ENCODE measurements at regions not wholly inside any gene's neighbourhood (a gene's known extent, or its start where the extent isn't known, plus 50 kb on each side); places are given as distances from the start of the nearest gene placed in this dataset.

GRCh38 chr2:161097157-161097556, 63.1 kb upstream of the TANK start:
- TF ChIP-seq, protein P1, sequence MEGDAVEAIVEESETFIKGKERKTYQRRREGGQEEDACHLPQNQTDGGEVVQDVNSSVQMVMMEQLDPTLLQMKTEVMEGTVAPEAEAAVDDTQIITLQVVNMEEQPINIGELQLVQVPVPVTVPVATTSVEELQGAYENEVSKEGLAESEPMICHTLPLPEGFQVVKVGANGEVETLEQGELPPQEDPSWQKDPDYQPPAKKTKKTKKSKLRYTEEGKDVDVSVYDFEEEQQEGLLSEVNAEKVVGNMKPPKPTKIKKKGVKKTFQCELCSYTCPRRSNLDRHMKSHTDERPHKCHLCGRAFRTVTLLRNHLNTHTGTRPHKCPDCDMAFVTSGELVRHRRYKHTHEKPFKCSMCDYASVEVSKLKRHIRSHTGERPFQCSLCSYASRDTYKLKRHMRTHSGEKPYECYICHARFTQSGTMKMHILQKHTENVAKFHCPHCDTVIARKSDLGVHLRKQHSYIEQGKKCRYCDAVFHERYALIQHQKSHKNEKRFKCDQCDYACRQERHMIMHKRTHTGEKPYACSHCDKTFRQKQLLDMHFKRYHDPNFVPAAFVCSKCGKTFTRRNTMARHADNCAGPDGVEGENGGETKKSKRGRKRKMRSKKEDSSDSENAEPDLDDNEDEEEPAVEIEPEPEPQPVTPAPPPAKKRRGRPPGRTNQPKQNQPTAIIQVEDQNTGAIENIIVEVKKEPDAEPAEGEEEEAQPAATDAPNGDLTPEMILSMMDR (IDR thresholded peaks at IDR 0.05; ENCODE audit: low read length), result no peak
- TF ChIP-seq EZH2 (IDR thresholded peaks at IDR 0.05; ENCODE audit: borderline replicate concordance, low read length), result no peak
